Brain microvascular endothelial cell (primary cell): ENCODE measurements at regions not wholly inside any gene's neighbourhood (a gene's known extent, or its start where the extent isn't known, plus 50 kb on each side); places are given as distances from the start of the nearest gene placed in this dataset.

Experiments used
- DNase-seq: peaks from one replicate; pipeline ENCODE4 v3.0.0-alpha.2; 2020
- H3K27ac ChIP-seq: fragments of 250-450 bp; sonication (Bioruptor Pico); 2 replicates; pipeline ENCODE4 v1.5.1; 2020; ENCODE audit warnings: mild to moderate bottlenecking, moderate library complexity
- H3K27me3 ChIP-seq: fragments of 250-450 bp; sonication (Bioruptor Pico); replicated peaks from 2 replicates; pipeline ENCODE4 v1.5.1; 2020; ENCODE audit warnings: mild to moderate bottlenecking
- H3K36me3 ChIP-seq: fragments of 250-450 bp; sonication (Bioruptor Pico); replicated peaks from 2 replicates; pipeline ENCODE4 v1.5.1; 2020; ENCODE audit warnings: mild to moderate bottlenecking
- H3K4me3 ChIP-seq: 2 replicates; pipeline ENCODE4 v1.5.1; 2011; ENCODE audit warnings: low read depth, mild to moderate bottlenecking, control low read depth, low read length, moderate library complexity
- in situ Hi-C: cut with HindIII; loops from 2 replicates; pipeline ENCODE4 v1.10.0; 2017; ENCODE audit warnings: low sequenced_read_pairs, low pct_ligation_motif_present
- TF ChIP-seq, protein P1 (sequence below): IDR thresholded peaks from 2 replicates; pipeline ENCODE4 v1.5.1; 2011; ENCODE audit warnings: low read depth, mild to moderate bottlenecking, moderate library complexity, low read length, control low read depth, inconsistent platforms; ENCODE audit errors: missing control alignments

DNA sequence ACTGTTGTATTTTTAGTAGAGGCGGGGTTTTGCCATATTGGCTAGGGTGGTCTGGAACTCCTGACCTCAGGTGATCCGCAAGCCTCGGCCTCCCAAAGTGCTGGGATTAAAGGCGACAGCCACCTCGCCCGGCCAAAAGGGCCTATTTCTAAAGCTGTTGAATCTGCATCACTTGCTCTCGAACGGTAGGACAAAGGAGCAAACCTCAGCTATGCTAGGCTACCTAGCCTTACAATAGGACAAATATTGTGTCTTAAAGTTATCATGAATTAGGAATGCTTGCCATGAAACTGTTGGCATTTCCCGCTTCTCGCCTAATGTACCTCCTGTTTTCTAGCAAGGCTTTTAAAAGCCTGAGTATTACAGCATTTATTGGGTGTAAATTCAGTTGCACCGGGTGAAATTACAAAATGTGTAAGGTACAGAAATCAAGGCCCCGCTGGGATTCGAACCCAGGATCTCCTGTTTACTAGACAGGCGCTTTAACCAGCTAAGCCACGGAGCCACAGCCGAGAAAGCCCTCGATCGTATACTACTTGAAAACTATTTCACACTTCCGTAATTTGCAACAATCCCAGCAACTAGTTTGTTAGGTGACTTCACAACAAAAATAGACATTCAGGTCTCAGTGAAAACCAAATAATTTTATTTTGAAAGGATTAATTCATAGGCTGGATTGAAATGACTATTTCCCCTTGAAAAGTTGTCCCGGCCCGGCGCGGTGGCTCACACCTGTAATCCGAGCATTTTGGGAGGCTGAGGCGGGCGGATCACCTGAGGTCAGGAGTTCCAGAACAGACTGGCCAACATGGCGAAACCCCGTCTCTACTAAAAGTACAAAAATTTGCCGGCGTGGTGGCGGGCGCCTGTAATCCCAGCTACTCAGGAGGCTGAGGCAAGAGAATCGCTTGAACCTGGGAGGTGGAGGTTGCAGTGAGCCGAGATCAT lies 211.6 kb upstream of the ZNF184 start:
- no peaks in the 10 kb centered on the region for H3K27me3 ChIP-seq
- H3K4me3 ChIP-seq, result no peak overlapping the region
- H3K27ac ChIP-seq, result no peak overlapping the region
- peak; percentile 94 for DNase-seq
- TF ChIP-seq, protein P1, sequence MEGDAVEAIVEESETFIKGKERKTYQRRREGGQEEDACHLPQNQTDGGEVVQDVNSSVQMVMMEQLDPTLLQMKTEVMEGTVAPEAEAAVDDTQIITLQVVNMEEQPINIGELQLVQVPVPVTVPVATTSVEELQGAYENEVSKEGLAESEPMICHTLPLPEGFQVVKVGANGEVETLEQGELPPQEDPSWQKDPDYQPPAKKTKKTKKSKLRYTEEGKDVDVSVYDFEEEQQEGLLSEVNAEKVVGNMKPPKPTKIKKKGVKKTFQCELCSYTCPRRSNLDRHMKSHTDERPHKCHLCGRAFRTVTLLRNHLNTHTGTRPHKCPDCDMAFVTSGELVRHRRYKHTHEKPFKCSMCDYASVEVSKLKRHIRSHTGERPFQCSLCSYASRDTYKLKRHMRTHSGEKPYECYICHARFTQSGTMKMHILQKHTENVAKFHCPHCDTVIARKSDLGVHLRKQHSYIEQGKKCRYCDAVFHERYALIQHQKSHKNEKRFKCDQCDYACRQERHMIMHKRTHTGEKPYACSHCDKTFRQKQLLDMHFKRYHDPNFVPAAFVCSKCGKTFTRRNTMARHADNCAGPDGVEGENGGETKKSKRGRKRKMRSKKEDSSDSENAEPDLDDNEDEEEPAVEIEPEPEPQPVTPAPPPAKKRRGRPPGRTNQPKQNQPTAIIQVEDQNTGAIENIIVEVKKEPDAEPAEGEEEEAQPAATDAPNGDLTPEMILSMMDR, result no peak
- in situ Hi-C loops, result no loop called here
- no peaks in the 10 kb centered on the region for H3K36me3 ChIP-seq

DNA sequence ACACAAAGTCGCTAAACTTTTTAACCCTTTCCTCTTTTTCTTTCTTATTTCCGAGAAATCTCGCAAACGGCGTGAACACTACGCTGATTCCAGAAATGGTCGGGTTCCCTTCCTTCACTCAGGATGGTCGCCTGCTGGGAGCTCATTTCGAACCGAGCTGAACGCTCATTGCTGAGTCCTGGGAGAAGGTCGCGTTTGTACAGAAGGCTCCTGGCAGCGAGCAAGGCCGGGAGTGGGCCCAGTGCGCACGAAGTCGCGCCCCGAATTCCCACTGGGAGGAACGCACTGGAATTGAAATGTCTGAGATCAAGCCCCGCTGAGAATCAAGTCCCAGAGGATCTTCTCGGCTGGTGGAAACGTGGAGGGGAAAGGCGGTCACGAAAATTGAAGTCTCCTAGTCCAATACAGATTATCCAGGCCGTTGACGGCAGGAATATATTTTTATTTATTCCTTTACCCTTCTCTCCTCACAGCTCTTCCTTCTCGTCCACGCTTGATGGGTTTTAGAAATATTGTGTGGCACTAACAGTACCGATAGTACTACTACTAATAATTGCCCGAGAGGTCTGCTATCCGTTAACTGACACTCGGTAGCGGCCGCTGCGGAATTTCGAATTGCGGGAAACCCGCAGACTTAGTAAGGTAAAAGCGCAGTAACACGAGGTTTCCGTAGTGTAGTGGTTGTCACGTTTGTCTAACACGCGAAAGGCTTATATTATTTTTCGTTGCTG lies 207.2 kb upstream of the ZNF184 start:
- TF ChIP-seq, protein P1, result no peak
- no peaks in the 10 kb centered on the region for H3K27me3 ChIP-seq

DNA sequence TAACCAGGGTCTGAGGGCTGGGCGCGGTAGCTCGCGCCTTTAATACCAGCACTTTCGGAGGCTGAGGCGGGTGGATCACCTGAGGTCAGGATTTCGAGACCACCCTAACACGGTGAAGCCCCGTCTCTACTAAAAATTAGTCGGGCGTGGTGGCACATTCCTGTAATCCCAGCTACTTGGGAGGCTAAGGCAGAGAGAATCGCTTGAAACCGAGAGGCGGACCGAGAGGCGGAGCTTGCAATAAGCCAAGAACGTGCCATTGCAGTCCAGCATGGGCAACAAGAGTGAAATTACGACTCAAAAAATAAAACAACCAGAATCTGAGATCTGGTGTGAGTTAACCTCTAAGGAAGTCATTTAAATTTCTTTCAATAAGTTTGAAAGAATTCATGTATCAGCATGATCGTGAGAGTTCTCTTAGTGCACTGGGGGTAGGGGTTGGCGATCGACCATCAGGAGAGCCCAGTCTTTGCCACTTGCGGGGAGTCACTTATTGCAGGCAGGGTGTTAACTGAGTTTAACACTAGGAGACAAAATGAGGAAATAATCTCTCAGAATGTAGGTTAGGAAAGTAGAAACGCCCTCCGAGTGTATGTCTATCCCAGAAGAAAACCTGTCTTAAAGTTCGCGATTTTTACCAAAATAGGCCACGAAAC lies 206.5 kb upstream of the ZNF184 start:
- H3K27me3 ChIP-seq, result no peaks in the 10 kb centered on the region
- H3K4me3 ChIP-seq, result peak overlapping the region; percentile 29

More for the DNA sequence above, 207.2 kb upstream of the ZNF184 start:
- Histone ChIP-seq H3K36me3 (no peaks in the 10 kb centered on the region), H3K4me3 (peak overlapping the region; percentile 29), H3K27ac (no peak overlapping the region)
- in situ Hi-C loops, result no loop called here
- DNase-seq, result no peak

DNA sequence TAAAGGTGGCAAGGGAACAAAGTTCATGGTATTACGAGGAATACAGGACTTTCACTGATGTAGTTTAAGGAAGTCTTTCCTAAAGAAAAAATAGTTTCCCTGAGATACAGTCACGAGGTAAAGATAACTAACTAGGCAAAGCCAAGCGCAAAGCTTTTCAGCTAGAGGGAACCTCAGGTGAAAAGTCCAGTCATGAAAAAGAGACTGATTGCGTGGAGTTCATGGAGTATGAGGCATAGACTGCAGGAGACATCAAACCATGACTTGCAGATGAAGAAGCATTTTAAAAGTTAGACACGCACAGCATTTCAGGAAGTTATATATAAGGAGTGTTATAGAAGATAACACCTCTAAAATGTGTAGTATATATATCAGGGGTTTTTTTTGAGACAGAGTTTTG lies 205.6 kb upstream of the ZNF184 start:
- in situ Hi-C loops, result no loop called here
- no peak overlapping the region for H3K27ac ChIP-seq
- no peak overlapping the region for H3K4me3 ChIP-seq
- no peaks in the 10 kb centered on the region for H3K27me3 ChIP-seq
- no peak for DNase-seq
- TF ChIP-seq, protein P1, result no peak
- no peaks in the 10 kb centered on the region for H3K36me3 ChIP-seq

More for the DNA sequence above, 206.5 kb upstream of the ZNF184 start:
- Histone ChIP-seq H3K27ac (no peak overlapping the region), H3K36me3 (no peaks in the 10 kb centered on the region)
- in situ Hi-C loops, result no loop called here
- TF ChIP-seq, protein P1, result no peak
- no peak for DNase-seq

DNA sequence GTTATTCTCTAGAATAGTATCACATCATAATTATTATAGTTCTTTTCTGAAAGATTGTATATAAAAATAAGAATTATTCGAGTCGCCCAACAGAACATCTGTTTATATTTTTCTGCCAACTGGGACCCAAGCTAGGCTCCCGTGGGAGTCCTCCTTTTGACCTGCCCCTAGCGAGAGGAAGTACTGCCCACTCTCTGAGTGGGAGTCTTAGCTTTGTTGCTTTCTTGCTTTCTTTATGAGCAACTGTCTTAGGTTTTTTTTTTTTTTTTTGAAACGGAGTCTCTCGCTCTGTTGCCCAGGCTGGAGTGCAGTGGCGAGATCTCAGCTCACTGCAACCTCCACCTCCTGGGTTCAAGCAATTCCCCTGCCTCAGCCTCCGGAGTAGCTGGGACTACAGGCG lies 202.0 kb upstream of the ZNF184 start:
- TF ChIP-seq, protein P1, result no peak
- Histone ChIP-seq H3K27me3 (no peaks in the 10 kb centered on the region), H3K27ac (no peak overlapping the region), H3K36me3 (no peaks in the 10 kb centered on the region), H3K4me3 (no peak overlapping the region)
- in situ Hi-C loops, result no loop called here
- DNase-seq, result no peak
